Right cardiac atrium (tissue), 5 donors: ENCODE measurements at regions not wholly inside any gene's neighbourhood (a gene's known extent, or its start where the extent isn't known, plus 50 kb on each side); places are given as distances from the start of the nearest gene placed in this dataset.

Experiments
- ATAC-seq, 2 donors: fragments of 200-7000 bp; cut with Tn5 transposase; one replicate each; pipeline versions ENCODE4 v1.8.0 to v1.9.1; 2020; ENCODE audit warnings: moderate library complexity in 2 of 2, mild to moderate bottlenecking in 1 of 2
- DNase-seq, 3 donors: peaks; one replicate each; pipeline ENCODE4 v3.0.0-alpha.2; 2020
- H3K27ac ChIP-seq: one replicate; pipeline ENCODE4 v1.5.1; 2013; ENCODE audit warnings: mild to moderate bottlenecking, low read length, control low read depth, moderate library complexity
- H3K27me3 ChIP-seq: one replicate; pipeline ENCODE4 v1.6.1; 2013; ENCODE audit not compliant: control insufficient read depth, insufficient read depth
- H3K4me1 ChIP-seq: one replicate; pipeline ENCODE4 v1.6.1; 2013; ENCODE audit warnings: low read length; ENCODE audit not compliant: control insufficient read depth, insufficient read depth
- H3K4me3 ChIP-seq: one replicate; pipeline ENCODE4 v1.5.1; 2013; ENCODE audit warnings: low read length, control low read depth
- H3K9me3 ChIP-seq: one replicate; pipeline ENCODE4 v1.6.1; 2013; ENCODE audit warnings: low read length; ENCODE audit not compliant: control insufficient read depth
- WGBS: extraction: QIAGEN DNeasy Blood & Tissue Kit; methylation state at CpG from one replicate; pipeline ENCODE4 v1.1.7; 2013; 5-methylcytosine and 5-hydroxymethylcytosine counted together
- intact Hi-C, 4 donors: fragments of 100-400 bp; cut with DNase I; formaldehyde crosslinking; loops; one replicate each; pipeline versions ENCODE4 v1.11.0 to v1.14.0; 2022 to 2023
- donor health status: healthy with polysubstance abuse.
- donor health status: DM: no; HTN: yes; CAD: no.
- donor health status: DM: no; HTN: no; CAD: no.
- donor health status: DM: no; HTN: yes; CAD: no; lungs with severe emphysema.
- donor health status: DM: yes; HTN: yes; CAD: no.

DNA sequence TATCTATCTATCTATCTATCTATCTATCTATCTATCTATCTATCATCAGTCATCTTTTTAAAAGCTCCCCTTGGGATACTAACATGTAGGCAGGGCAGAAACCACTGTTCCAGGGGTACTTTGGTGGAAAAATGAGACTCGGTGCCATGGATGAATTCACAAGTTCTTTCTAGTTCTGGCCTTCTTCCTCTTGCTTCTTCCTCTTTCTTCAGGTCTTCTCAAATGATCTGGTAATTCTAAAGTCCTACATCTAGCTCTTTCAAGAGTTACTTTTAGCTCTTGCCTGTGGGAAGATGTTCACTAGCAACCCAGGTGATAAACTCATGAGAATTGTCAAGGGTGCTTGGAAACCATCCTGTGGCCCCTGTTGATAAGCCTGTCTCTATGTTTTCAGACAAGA lies 168.5 kb upstream of the TBC1D5 start:
- Histone ChIP-seq H3K4me1 (no peaks in the 10 kb centered on the region), H3K9me3 (no peaks in the 10 kb centered on the region), H3K4me3 (no peak overlapping the region), H3K27me3 (no peaks in the 10 kb centered on the region), H3K27ac (no peak overlapping the region)
- intact Hi-C loops: no loop called here
- ATAC-seq (no peak), DNase-seq (no peak)
- WGBS: 77% methylated on average over 1 of the region's 1 CpG

DNA sequence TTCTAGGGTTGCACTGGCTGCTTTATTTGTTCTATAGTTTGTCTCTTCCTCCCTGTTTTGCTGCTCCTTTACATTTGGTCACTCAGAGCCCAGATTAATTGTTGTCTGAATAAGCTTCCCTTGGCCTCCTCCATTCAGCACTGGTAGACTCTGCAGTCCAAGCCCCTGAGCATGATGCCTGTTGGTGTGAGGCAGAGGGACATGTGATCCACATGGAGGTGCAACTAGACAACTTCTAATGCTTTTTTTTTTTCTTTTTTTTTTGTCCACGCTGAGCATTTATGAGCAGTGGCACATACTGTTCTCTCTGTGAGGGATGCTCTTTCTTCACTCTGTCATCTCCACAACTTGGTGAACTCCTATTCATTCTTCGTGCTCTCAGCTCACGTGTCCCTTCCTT lies 167.3 kb upstream of the TBC1D5 start:
- 94% methylated on average over 3 of the region's 3 CpGs for WGBS
- Histone ChIP-seq H3K27ac (no peak overlapping the region), H3K9me3 (no peaks in the 10 kb centered on the region), H3K4me1 (no peaks in the 10 kb centered on the region), H3K4me3 (no peak overlapping the region), H3K27me3 (no peaks in the 10 kb centered on the region)
- no peak for DNase-seq
- intact Hi-C loops: no loop called here
- no peak for ATAC-seq

DNA sequence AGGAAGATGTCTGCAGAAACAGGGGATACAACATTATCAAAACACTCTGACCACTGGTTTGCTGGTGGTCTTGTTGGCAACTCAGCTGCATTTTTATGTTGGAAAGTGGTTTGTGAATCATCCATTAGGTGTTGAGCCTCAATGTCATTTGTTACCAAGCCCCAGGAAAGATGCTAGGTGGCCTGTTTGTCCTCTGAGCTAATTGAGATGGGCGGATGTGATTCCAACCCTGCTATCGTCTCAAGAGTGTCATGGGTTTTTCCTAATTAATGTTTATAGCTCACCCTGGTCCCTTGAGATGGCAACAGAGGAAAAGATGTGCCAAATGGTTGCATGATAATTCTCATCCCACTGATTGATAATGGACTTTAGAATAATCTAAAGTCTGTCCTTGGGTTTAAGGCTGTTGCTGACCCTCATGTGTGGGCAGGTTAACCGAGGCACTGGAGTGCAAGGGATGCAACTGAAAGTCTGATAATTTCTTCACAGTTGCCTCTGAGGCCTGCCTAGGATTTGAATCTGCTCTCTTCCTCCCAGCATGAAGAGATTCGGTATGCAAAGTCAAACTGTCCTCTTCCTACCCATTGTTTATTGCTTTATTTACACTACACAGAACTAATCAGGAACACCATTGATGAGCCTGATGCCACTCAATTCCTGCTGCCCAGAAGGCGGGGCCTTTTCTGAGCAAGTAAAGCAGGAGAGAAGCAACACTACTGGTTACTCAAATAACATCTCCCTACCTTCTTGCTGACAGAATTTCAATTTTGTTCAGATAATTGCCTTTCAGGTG lies 166.2 kb upstream of the TBC1D5 start:
- intact Hi-C loops: no loop called here
- no peaks in the 10 kb centered on the region for H3K9me3 ChIP-seq
- DNase-seq (no peak), ATAC-seq (no peak)
- no peak overlapping the region for H3K27ac ChIP-seq
- H3K4me3 ChIP-seq: no peak overlapping the region
- no peaks in the 10 kb centered on the region for H3K4me1 ChIP-seq
- WGBS: 72% methylated on average over 5 of the region's 5 CpGs
- no peaks in the 10 kb centered on the region for H3K27me3 ChIP-seq

DNA sequence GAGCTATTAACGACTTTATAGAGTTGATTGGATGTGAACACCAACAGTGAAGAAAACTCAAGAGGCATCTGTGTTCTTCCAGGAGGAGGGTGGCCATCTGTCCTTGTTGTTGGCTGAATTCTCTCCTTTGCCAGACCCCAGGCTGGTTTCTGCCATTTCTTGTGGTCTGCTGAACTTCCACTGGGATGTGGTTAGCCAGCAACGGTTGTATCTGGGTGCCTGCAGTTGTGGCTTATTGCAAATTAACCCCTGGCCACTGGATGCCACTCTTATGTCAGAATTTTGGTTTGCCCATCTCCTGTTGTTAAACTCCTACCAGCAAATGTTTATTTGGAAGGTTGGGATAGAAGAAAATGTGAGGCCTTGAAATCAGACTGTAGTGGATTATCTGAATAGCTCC lies 163.6 kb upstream of the TBC1D5 start:
- no peak overlapping the region for H3K27ac ChIP-seq
- 67% methylated on average over 2 of the region's 2 CpGs for WGBS
- intact Hi-C loops: no loop called here
- H3K9me3 ChIP-seq: no peaks in the 10 kb centered on the region
- ATAC-seq (no peak), DNase-seq (no peak)
- no peaks in the 10 kb centered on the region for H3K4me1 ChIP-seq
- no peak overlapping the region for H3K4me3 ChIP-seq
- H3K27me3 ChIP-seq: no peaks in the 10 kb centered on the region

DNA sequence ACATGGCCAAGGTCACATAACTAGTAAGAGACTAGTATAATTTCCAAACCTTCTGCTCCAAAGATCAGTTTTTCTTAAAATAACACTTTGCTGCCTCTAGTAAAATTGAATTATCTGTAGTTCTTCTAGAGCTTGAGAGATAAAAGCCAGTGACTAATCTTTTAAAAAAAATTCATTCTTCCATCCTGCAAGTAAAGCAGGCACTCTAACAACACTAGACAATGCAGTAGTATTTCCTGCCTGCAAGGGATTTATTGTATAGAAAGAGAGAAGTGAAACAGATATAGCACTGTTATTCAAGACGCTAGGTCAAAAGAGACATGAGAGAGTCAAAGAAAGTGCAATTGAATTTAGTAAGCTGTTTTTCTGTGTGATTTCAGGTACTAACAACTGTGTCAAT lies 159.5 kb upstream of the TBC1D5 start:
- ATAC-seq (no peak), DNase-seq (no peak)
- H3K9me3 ChIP-seq: no peaks in the 10 kb centered on the region
- H3K4me3 ChIP-seq: no peak overlapping the region
- H3K27ac ChIP-seq: no peak overlapping the region
- H3K27me3 ChIP-seq: no peaks in the 10 kb centered on the region
- no peaks in the 10 kb centered on the region for H3K4me1 ChIP-seq
- intact Hi-C loops: no loop called here
- 28% methylated on average over 1 of the region's 1 CpG for WGBS

DNA sequence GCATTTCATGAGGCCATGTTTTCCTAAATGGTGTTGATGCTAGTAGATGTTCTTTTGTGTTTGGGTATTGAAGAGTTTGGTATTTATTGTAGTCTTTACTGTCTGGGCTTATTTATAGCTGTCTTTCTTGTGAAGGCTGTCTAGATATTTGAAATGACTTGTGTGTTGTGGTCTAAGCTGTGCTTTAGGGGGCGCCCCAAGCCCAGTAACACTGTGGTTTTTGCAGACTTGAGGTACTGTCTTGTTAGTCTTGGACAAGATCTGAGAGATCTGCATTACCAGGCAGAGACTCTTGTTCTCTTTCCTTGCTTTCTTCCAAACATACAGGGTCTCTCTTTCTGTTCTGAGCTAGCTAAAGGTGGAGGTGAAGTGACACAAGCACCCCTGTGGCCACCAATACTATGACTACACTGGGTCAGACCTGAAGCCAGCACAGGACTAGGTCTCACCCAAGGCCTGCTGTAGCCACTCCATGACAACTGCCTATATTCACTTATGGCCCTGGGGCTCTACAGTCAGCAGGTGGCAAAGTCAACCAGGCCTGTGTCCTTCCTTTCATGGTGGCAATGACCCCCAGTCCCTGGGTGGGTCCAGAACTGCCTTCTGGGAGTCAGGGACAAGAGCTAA lies 152.1 kb upstream of the TBC1D5 start:
- Histone ChIP-seq H3K4me1 (no peaks in the 10 kb centered on the region), H3K27me3 (no peaks in the 10 kb centered on the region), H3K9me3 (no peaks in the 10 kb centered on the region), H3K27ac (no peak overlapping the region), H3K4me3 (no peak overlapping the region)
- DNase-seq (no peak), ATAC-seq (no peak)
- 15% methylated on average over 1 of the region's 1 CpG for WGBS
- intact Hi-C loops: no loop called here

DNA sequence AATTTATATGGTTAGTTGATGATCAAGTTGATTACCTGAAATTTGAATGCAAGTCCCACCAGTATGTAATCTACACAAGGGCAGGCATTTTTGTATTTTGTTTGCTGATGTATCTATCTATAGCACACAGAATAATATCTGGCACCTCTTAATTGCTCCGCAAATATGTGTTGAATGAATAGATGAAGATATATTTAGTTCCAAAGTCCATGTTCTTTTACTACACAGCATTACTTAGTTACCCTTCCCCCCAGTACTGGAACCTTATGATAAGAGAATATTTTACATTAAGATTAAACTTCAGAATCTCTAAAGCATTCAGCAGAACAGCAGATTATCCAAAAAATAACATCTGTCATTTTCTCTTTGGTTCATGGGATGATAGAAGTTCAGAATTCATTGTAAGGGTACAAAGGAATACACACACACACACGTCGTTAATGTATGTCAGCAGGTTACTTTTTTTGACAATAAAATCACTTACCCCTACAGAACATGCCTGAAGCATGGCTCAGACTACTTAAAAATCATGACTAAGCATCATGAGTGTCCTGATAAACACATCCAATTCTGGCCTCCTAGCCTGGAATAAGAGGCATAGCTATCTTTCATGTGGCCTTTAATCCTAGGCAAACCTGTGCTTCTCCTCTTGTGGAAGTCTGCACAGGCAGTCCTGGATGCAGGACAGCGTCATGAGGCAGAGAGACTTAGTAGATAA lies 148.9 kb upstream of the TBC1D5 start:
- ATAC-seq (no peak), DNase-seq (no peak)
- intact Hi-C loops: no loop called here
- no peaks in the 10 kb centered on the region for H3K27me3 ChIP-seq
- 48% methylated on average over 4 of the region's 4 CpGs for WGBS
- no peak overlapping the region for H3K4me3 ChIP-seq
- no peaks in the 10 kb centered on the region for H3K4me1 ChIP-seq
- no peak overlapping the region for H3K27ac ChIP-seq
- H3K9me3 ChIP-seq: no peaks in the 10 kb centered on the region

DNA sequence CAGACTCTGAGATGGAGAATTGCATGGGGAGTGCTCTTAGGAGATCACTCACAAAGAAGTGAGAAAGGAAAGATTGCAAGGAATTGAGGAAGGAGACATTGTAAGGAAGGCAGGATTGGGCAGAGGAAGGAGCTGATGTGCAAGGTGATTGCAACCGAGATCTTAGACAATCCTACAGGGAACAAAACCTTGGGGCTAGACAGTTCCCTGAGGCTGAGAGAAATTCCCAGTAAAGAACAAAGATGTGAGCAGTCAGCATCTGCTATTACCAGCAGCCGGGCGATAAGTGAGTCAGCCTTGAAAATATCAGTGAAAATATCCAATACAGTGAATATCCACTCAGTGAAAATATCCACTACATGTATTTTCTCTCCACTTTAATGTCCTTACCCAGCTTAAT lies 143.6 kb upstream of the TBC1D5 start:
- Histone ChIP-seq H3K9me3 (no peaks in the 10 kb centered on the region), H3K27me3 (no peaks in the 10 kb centered on the region), H3K4me1 (no peaks in the 10 kb centered on the region), H3K4me3 (no peak overlapping the region), H3K27ac (no peak overlapping the region)
- ATAC-seq: no peak
- no peak for DNase-seq
- intact Hi-C loops: no loop called here
- WGBS: 86% methylated on average over 3 of the region's 3 CpGs

DNA sequence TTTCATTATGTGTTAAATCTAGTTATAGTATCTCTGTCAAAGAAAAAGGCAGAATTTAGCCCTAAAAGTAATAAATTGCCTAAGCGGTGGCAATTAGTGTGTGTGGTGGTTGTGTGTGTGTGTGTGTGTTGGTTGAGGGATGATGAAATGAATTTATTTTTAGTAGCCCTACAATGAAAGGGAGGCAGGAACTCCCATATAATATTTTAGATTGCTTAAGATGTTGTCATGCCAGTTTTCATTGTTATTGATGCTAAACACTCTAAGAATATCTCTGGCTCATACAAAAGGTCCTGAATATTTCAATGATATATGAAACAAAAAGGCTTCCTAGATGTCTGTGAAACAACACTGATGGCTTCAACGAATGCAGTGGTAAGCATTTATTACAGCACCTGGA lies 140.6 kb upstream of the TBC1D5 start:
- Histone ChIP-seq H3K9me3 (no peaks in the 10 kb centered on the region), H3K4me1 (no peaks in the 10 kb centered on the region), H3K27me3 (no peaks in the 10 kb centered on the region), H3K27ac (no peak overlapping the region), H3K4me3 (no peak overlapping the region)
- WGBS: 81% methylated on average over 2 of the region's 2 CpGs
- ATAC-seq (no peak), DNase-seq (no peak)
- intact Hi-C loops: no loop called here

DNA sequence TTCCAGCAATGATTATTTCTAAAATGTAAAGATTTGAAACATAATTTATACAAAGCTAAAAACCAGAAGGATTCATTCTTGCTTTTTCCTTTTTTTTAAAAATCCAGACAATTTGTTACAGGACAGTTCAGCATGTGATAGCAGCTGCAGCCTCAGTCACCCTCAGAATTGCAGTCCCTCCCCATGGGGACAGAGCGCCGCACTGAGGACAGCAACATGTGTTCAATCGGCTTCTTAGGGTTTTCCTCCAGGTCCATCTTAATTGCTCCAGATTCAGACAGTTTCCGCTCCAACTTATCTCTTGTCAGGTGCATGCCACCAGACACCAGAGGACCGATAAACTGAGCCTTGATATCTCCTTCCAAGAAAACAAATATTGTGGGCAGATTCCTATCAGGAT lies 134.9 kb upstream of the TBC1D5 start:
- no peaks in the 10 kb centered on the region for H3K4me1 ChIP-seq
- H3K27me3 ChIP-seq: no peaks in the 10 kb centered on the region
- intact Hi-C loops: no loop called here
- ATAC-seq: no peak
- no peak for DNase-seq
- no peaks in the 10 kb centered on the region for H3K9me3 ChIP-seq
- no peak overlapping the region for H3K4me3 ChIP-seq
- 63% methylated on average over 5 of the region's 5 CpGs for WGBS
- H3K27ac ChIP-seq: no peak overlapping the region

DNA sequence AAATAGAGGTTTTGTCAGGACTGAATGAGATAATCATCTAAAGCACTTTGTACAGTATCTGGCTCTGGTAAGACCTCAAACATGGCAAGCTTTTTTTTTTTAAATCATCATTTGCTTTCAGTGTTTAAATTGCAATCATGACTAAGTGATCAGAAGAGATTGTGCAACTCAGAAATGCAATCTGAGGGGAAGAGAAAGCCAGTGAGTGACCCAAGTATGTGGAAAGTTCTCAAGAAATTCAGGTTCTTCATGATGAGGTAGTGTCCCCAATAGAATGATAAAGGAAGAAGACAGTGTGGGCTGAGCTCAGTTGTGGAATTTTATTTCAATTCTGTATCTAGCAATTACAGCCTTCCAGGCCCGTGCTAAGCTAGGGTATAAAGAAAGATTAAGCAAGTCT lies 132.2 kb upstream of the TBC1D5 start:
- Histone ChIP-seq H3K27ac (no peak overlapping the region), H3K9me3 (no peaks in the 10 kb centered on the region), H3K27me3 (no peaks in the 10 kb centered on the region), H3K4me1 (no peaks in the 10 kb centered on the region), H3K4me3 (no peak overlapping the region)
- WGBS: 61% methylated on average over 1 of the region's 1 CpG
- intact Hi-C loops: no loop called here
- DNase-seq: no peak
- no peak for ATAC-seq
